HepG2 (cell line): ENCODE measurements at regions not wholly inside any gene's neighbourhood (a gene's known extent, or its start where the extent isn't known, plus 50 kb on each side); places are given as distances from the start of the nearest gene placed in this dataset.

ENCODE experiments used
- ATAC-seq: fragments of 200-7000 bp; cut with Tn5 transposase; 3 replicates; pipeline ENCODE4 v1.9.1; 2020; ENCODE audit warnings: mild to moderate bottlenecking, moderate library complexity
- BruUV-seq: library from RNA; stranded (reverse); fragments of 400-500 nt; replicated peaks from 2 replicates; lab custom pipeline; 2021; lab: Mats Ljungman, UMichigan
- CTCF ChIA-PET: fragments of 300-600 bp; formaldehyde crosslinking; extraction: SDS; loops from one replicate; lab custom pipeline; 2021; ENCODE audit warnings: low total read pairs, inconsistent platforms, low intra/inter-chr PET ratio; lab: Yijun Ruan, JAX
- POLR2A ChIA-PET: fragments of 350-600 bp; sonication (Branson Sonifier 250); formaldehyde crosslinking; loops from one replicate; lab custom pipeline; 2020; ENCODE audit warnings: antibody characterized with exemption, inconsistent platforms; lab: Yijun Ruan, JAX
- DNase-seq: peaks from one replicate; pipeline ENCODE4 v3.0.0-alpha.2; 2015; ENCODE audit warnings: low spot score
- FAIRE-seq: peaks from 3 replicates; lab custom pipeline; 2011; peaks lifted over from hg19 to GRCh38; lab: Jason Lieb, UNC
- H2AFZ ChIP-seq: one replicate; pipeline ENCODE4 v1.6.1; 2011; ENCODE audit warnings: low read length, inconsistent platforms
- H3K27ac ChIP-seq: fragments of 300-600 bp; 3 replicates; pipeline ENCODE4 v1.8.0; 2011; ENCODE audit warnings: mixed run types, mild to moderate bottlenecking, mixed read lengths, low read length, inconsistent platforms; ENCODE audit not compliant: insufficient read depth; ENCODE audit errors: extremely low read length
- H3K27me3 ChIP-seq, 2 experiments: fragments of 200-600 bp in 1 of 2; 2 replicates in 1 of 2; 3 replicates in 1 of 2; pipeline versions ENCODE4 v1.6.0 to v1.8.0; 2011; ENCODE audit warnings: low read length in 2 of 2, mild to moderate bottlenecking in 2 of 2, moderate library complexity in 2 of 2, inconsistent platforms in 1 of 2; ENCODE audit not compliant: insufficient read depth in 2 of 2, control insufficient read depth in 1 of 2
- H3K36me3 ChIP-seq, 2 experiments: fragments of 200-600 bp in 1 of 2; replicated peaks in 1 of 2; 2 replicates in 1 of 2; 3 replicates in 1 of 2; pipeline versions ENCODE4 v1.5.1 to v1.8.0; 2011; ENCODE audit warnings: low read length in 2 of 2, inconsistent platforms in 1 of 2; ENCODE audit not compliant: insufficient read depth in 2 of 2, control insufficient read depth in 1 of 2
- H3K4me1 ChIP-seq: 2 replicates; pipeline ENCODE4 v1.5.1; 2012; ENCODE audit warnings: low read length, inconsistent platforms; ENCODE audit not compliant: insufficient read depth
- H3K4me2 ChIP-seq: 2 replicates; pipeline ENCODE4 v1.6.0; 2011; ENCODE audit warnings: low read depth, low read length, inconsistent platforms
- H3K4me3 ChIP-seq, 3 experiments: fragments of 200-600 bp in 1 of 3; sonication (generic), shearing (Covaris generic) in 1 of 3; replicated peaks in 1 of 3; 2 replicates each; pipeline ENCODE4 v1.5.1; 2011 to 2016; ENCODE audit warnings: low read length in 3 of 3, inconsistent platforms in 2 of 3, low read depth in 2 of 3, mild to moderate bottlenecking in 2 of 3, control low read depth in 1 of 3, mixed read lengths in 1 of 3; ENCODE audit not compliant: insufficient read depth in 1 of 3
- H3K79me2 ChIP-seq: one replicate; pipeline ENCODE4 v1.6.1; 2011; ENCODE audit warnings: low read length, inconsistent platforms; ENCODE audit not compliant: insufficient read depth
- H3K9ac ChIP-seq: 2 replicates; pipeline ENCODE4 v1.6.0; 2011; ENCODE audit warnings: mild to moderate bottlenecking, low read depth, low read length, inconsistent platforms; ENCODE audit not compliant: insufficient read depth
- H3K9me3 ChIP-seq: 2 replicates; pipeline ENCODE4 v1.5.1; 2012; ENCODE audit warnings: mild to moderate bottlenecking, low read length
- H4K20me1 ChIP-seq: 2 replicates; pipeline ENCODE4 v1.6.0; 2011; ENCODE audit warnings: inconsistent platforms, mild to moderate bottlenecking, low read length, moderate library complexity; ENCODE audit not compliant: insufficient read depth
- CREB1 ChIP-seq, 2 experiments: fragments of 450-650 bp in 1 of 2; IDR thresholded peaks; 2 replicates each; pipeline ENCODE4 v1.6.1; 2016 to 2017; ENCODE audit warnings: control low read depth in 1 of 2, mild to moderate bottlenecking in 1 of 2, missing compliant biosample characterization in 1 of 2, missing genetic modification characterization in 1 of 2
- ETV6 ChIP-seq: sonication (generic); formaldehyde crosslinking; conservative IDR thresholded peaks from 2 replicates; pipeline ENCODE4 v1.4.0; 2020; ENCODE audit warnings: missing genetic modification reagents
- MAFF ChIP-seq: IDR thresholded peaks from 2 replicates; pipeline ENCODE4 v1.6.1; 2011; ENCODE audit warnings: low read depth, low read length, improper control_type of control experiment
- MAFK ChIP-seq, 2 experiments: IDR thresholded peaks in 1 of 2; conservative IDR thresholded peaks in 1 of 2; 2 replicates each; pipeline ENCODE4 v1.6.1; 2011; ENCODE audit warnings: improper control_type of control experiment in 2 of 2, low read length in 2 of 2
- USF2 ChIP-seq, 2 experiments: sonication (generic) in 1 of 2; formaldehyde crosslinking in 1 of 2; IDR thresholded peaks; 2 replicates each; pipeline versions ENCODE4 v1.5.1 to v1.6.1; 2011 to 2020; ENCODE audit warnings: borderline replicate concordance in 1 of 2, low read depth in 1 of 2, low read length in 1 of 2, mild to moderate bottlenecking in 1 of 2, missing genetic modification reagents in 1 of 2, moderate library complexity in 1 of 2
- ZNF891 ChIP-seq: sonication (generic); formaldehyde crosslinking; IDR thresholded peaks from 2 replicates; pipeline ENCODE4 v1.5.0; 2020; ENCODE audit warnings: mild to moderate bottlenecking, missing genetic modification reagents
- WGBS: methylation state at CpG from one replicate; pipeline ENCODE4 v1.1.6; 2017; ENCODE audit warnings: low lambda C conversion rate; 5-methylcytosine and 5-hydroxymethylcytosine counted together
- in situ Hi-C: cut with HindIII; loops from 2 replicates; pipeline ENCODE4 v1.10.0; 2017; ENCODE audit warnings: low pct_unique_long_range_greater_than_20kb; ENCODE audit not compliant: extremely low pct_ligation_motif_present
- intact Hi-C: fragments of 100-400 bp; cut with micrococcal nuclease; formaldehyde crosslinking; loops from one replicate; pipeline ENCODE4 v1.10.0; 2022; ENCODE audit not compliant: unreplicated experiment

- Histone ChIP-seq H3K9ac (no peak overlapping the region), H3K36me3 (no peaks in the 10 kb centered on the region), H3K9me3 (no peaks in the 10 kb centered on the region), H3K4me1 (no peaks in the 10 kb centered on the region), H2AFZ (no peak overlapping the region), H3K4me2 (no peak overlapping the region), H3K27ac (no peak overlapping the region), H3K27me3 (no peaks in the 10 kb centered on the region), H4K20me1 (no peaks in the 10 kb centered on the region), H3K79me2 (no peaks in the 10 kb centered on the region), H3K4me3 (no peak overlapping the region)
- intact Hi-C loops (no loop called here), in situ Hi-C loops (loop anchor here (25.0 kb wide), 1 partner anchor 507 kb away; no protein-coding TSS in a partner anchor)
- no peak for FAIRE-seq
- TF ChIP-seq ETV6 (CRISPR knock-in tag): no peak
- TF ChIP-seq MAFF: 0 out of 2 replicates have a peak, but pooled peaks have one; percentile 1
- TF ChIP-seq USF2 (IDR thresholded peaks at IDR 0.05; ENCODE audit: low read depth, low read length): no peak
- no peak for TF ChIP-seq USF2 (CRISPR knock-in tag; IDR thresholded peaks at IDR 0.05; ENCODE audit: borderline replicate concordance)
- no peak for TF ChIP-seq ZNF891 (CRISPR knock-in tag)
- TF ChIP-seq MAFK (conservative IDR thresholded peaks at IDR 0.05 in 1 of 2, IDR thresholded peaks at IDR 0.05 in 1 of 2; ENCODE audit: low read length in 2 of 2): peak in 1 of 2 experiments; percentile 53; a peak in 2 of 4 replicates
- peak; percentile 65 for TF ChIP-seq CREB1 (IDR thresholded peaks at IDR 0.05)
- TF ChIP-seq CREB1 (CRISPR knock-in tag; IDR thresholded peaks at IDR 0.05): no peak
- ChIA-PET CTCF (no interaction called here), POLR2A (no interaction called here)
- no peak for DNase-seq
- WGBS: 1% methylated on average over 4 of the region's 4 CpGs
- ATAC-seq: no peak
- no TSS peak for BruUV-seq
Measured at GRCh38 chr3:16030342-16030741, 144.1 kb upstream of the GALNT15 start.
